CD4-positive, alpha-beta T cell treated with Interleukin-15 for 1 hour (primary cell): ENCODE measurements at regions not wholly inside any gene's neighbourhood (a gene's known extent, or its start where the extent isn't known, plus 50 kb on each side); places are given as distances from the start of the nearest gene placed in this dataset.

ENCODE experiments used
- DNase-seq: peaks from one replicate; pipeline ENCODE4 v3.0.0-alpha.2; 2020

- no peak for DNase-seq
Measured at GRCh38 chr2:64287202-64287740, 143.1 kb upstream of the PELI1 start.

- no peak for DNase-seq
Measured at GRCh38 chr2:64288321-64289193, 144.3 kb upstream of the PELI1 start.

GRCh38 chr2:64289251-64289650 is 145.0 kb upstream of the PELI1 start:
- no peak for DNase-seq

GRCh38 chr2:64289737-64290136 is 145.5 kb upstream of the PELI1 start:
- DNase-seq = no peak

- DNase-seq = no peak
Measured at GRCh38 chr2:64291181-64291580, 147.0 kb upstream of the PELI1 start.

GRCh38 chr2:64295326-64296139 is 151.3 kb upstream of the PELI1 start:
- DNase-seq = no peak

GRCh38 chr2:64296140-64296480 is 151.9 kb upstream of the PELI1 start:
- no peak for DNase-seq

- DNase-seq = no peak
Measured at GRCh38 chr2:64296695-64297346, 152.6 kb upstream of the PELI1 start.

GRCh38 chr2:64298161-64298560 is 153.9 kb upstream of the PELI1 start:
- no peak for DNase-seq

- DNase-seq = no peak
Measured at GRCh38 chr2:64300066-64300465, 153.9 kb upstream of the LGALSL start.

- DNase-seq = no peak
Measured at GRCh38 chr2:64303250-64303649, 150.7 kb upstream of the LGALSL start.

- DNase-seq = no peak
Measured at GRCh38 chr2:64307421-64307820, 146.5 kb upstream of the LGALSL start.

- DNase-seq = no peak
Measured at GRCh38 chr2:64311191-64311910, 142.6 kb upstream of the LGALSL start.

- peak; percentile 36 for DNase-seq
Measured at GRCh38 chr2:64311948-64312621, 141.9 kb upstream of the LGALSL start.

- DNase-seq = no peak
Measured at GRCh38 chr2:64312622-64313397, 141.2 kb upstream of the LGALSL start.

- DNase-seq = no peak
Measured at GRCh38 chr2:64313398-64313723, 140.6 kb upstream of the LGALSL start.

GRCh38 chr2:64315291-64315960 is 138.5 kb upstream of the LGALSL start:
- DNase-seq = no peak

GRCh38 chr2:64317707-64318475 is 136.1 kb upstream of the LGALSL start:
- no peak for DNase-seq

GRCh38 chr2:64318476-64318748 is 135.6 kb upstream of the LGALSL start:
- no peak for DNase-seq

GRCh38 chr2:64319896-64320295 is 134.1 kb upstream of the LGALSL start:
- DNase-seq = no peak
